ENCODE measurements at regions not wholly inside any gene's neighbourhood (a gene's known extent, or its start where the extent isn't known, plus 50 kb on each side); places are given as distances from the start of the nearest gene placed in this dataset.

DNA sequence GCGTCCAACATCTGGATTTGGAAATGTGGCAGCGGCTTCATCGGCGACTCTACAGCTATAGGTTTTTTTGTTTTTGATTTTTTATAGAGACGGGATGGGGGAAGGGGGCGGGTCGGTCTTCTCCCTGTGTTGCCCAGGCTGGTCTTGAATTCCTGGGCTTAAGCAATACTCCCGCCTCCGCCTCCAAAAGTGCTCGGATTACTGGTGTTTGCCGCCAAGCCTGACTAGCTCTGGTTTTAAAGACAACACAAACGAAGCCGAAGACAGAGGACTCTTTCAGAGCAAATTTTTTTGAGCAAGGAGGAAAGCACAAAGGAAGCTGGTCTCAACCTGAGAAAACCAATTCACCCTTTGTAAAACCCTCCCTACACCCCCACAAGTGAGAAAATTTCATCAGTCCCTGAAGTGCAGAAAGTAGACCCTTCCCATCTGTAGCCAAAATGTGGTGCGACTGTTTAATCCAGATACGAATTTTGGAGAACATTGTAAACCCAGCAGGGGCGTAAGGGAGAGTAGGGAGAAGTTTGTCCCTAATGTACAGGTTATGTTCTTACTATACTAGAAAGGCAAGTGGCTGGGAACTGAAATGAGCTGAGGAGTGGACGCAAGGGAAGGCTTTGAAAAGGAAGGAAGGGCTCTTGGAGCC lies 185.9 kb downstream of the TRIM27 start:
- Mint-ChIP-seq H3K9me3 (peaks cover 14% of the 10 kb centered on the region), H3K36me3 (no peaks in the 10 kb centered on the region), H3K27ac (no peak overlapping the region), H3K27me3 (peaks cover 78% of the 10 kb centered on the region), H3K4me3 (peak overlapping the region; percentile 9), H3K4me1 (ENCODE audit: unreplicated experiment) (no peaks in the 10 kb centered on the region)
- no peak for TF ChIP-seq CTCF (conservative IDR thresholded peaks at IDR 0.05)
- no peak for DNase-seq (ENCODE audit: extremely low spot score, unreplicated experiment)

DNA sequence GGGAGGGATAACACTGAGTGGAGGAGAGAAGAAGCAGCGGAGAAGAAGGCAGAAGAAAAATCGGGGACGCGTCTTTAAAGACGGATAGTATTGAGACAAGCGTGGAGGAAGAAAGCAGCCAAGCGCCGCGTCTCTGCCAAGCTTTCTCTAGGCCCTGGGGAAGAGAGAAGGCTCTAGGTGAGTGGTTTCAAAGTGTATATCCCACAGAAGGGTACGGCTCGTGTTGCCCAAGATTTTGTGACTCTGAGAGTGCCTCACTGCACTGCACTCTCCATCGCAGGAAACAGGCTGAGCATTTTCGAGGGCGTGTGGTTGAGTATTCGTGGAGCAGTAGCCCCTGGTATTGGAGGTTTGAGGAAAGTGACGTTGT lies 185.4 kb downstream of the TRIM27 start:
- Mint-ChIP-seq H3K4me3 (peak overlapping the region; percentile 9), H3K9me3 (peaks cover 14% of the 10 kb centered on the region), H3K27me3 (peaks cover 78% of the 10 kb centered on the region), H3K27ac (no peak overlapping the region), H3K4me1 (ENCODE audit: unreplicated experiment) (no peaks in the 10 kb centered on the region), H3K36me3 (no peaks in the 10 kb centered on the region)
- DNase-seq (ENCODE audit: extremely low spot score, unreplicated experiment), result no peak
- TF ChIP-seq CTCF (conservative IDR thresholded peaks at IDR 0.05), result no peak

DNA sequence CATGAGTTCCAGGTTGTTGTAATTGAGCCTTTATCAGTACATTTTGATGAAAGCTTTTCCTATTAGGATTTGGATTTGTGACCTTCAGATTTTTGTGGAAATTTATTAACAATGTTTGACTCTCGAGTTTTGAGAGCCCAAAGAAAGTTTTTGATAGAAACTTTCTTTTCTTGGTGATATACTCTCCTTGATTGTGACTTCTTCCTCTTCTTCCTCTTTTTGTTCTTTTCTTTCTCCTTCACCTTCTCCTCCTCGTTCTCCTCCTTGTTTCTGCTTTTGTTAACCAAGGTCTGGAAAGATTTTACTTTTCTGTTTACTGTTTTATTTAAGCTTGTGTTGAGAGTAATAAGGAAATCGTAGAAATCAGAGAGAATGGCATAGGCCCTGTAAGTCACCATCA lies 182.4 kb downstream of the TRIM27 start:
- TF ChIP-seq CTCF (conservative IDR thresholded peaks at IDR 0.05), result no peak
- no peak overlapping the region for H3K4me3 Mint-ChIP-seq

DNA sequence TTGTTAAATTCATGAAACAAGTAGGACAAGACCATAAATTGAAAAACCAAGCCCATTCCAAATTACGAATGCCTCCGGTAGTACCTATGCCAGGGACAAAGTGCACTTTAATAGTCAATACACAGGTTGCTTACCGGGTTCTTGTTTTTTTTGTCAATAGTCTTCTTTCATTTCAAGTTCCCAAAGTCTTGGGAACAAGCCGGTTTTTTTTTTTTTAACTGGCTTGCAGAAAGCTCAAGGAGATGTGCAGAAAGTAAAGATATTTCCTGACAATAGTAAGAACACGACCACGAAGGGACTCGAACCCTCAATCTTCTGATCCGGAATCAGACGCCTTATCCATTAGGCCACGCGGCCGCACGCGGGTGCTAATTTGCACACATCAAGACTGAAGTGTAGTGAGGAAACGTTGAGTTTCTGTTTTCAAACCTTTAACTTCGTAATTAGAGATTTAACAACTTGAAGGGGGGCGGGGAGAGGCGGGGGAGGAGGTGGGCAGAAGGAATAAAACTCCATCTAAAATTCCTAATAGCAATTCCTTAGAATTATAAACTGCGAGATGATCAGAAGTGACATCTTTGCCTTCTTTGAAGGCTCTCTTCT lies 181.0 kb downstream of the TRIM27 start:
- peak overlapping the region; percentile 62 for H3K4me3 Mint-ChIP-seq
- DNase-seq (ENCODE audit: extremely low spot score, unreplicated experiment), result no peak
- peaks cover 6% of the 10 kb centered on the region for H3K9me3 Mint-ChIP-seq

More for the DNA sequence above, 182.4 kb downstream of the TRIM27 start:
- no peaks in the 10 kb centered on the region for H3K4me1 Mint-ChIP-seq (ENCODE audit: unreplicated experiment)
- DNase-seq (ENCODE audit: extremely low spot score, unreplicated experiment), result no peak
- H3K27ac Mint-ChIP-seq, result no peak overlapping the region
- peaks cover 10% of the 10 kb centered on the region for H3K9me3 Mint-ChIP-seq
- peaks cover 80% of the 10 kb centered on the region for H3K27me3 Mint-ChIP-seq
- H3K36me3 Mint-ChIP-seq, result no peaks in the 10 kb centered on the region

GRCh38 chr6:28743271-28743789 lies 180.5 kb downstream of the TRIM27 start:
- DNase-seq (ENCODE audit: extremely low spot score, unreplicated experiment), result no peak
- Mint-ChIP-seq H3K27ac (no peak overlapping the region), H3K9me3 (peaks cover 2% of the 10 kb centered on the region), H3K4me3 (no peak overlapping the region), H3K4me1 (ENCODE audit: unreplicated experiment) (no peaks in the 10 kb centered on the region), H3K27me3 (peaks cover 80% of the 10 kb centered on the region), H3K36me3 (no peaks in the 10 kb centered on the region)
- no peak for TF ChIP-seq CTCF (conservative IDR thresholded peaks at IDR 0.05)

More for the DNA sequence above, 181.0 kb downstream of the TRIM27 start:
- no peaks in the 10 kb centered on the region for H3K4me1 Mint-ChIP-seq (ENCODE audit: unreplicated experiment)
- no peaks in the 10 kb centered on the region for H3K36me3 Mint-ChIP-seq
- H3K27ac Mint-ChIP-seq, result peak overlapping the region; percentile 50
- peaks cover 80% of the 10 kb centered on the region for H3K27me3 Mint-ChIP-seq
- no peak for TF ChIP-seq CTCF (conservative IDR thresholded peaks at IDR 0.05)

Data from type B pancreatic cell (in vitro differentiated cells).